Cardiac septum (tissue), 1 donor: ENCODE measurements at regions not wholly inside any gene's neighbourhood (a gene's known extent, or its start where the extent isn't known, plus 50 kb on each side); places are given as distances from the start of the nearest gene placed in this dataset.

Source experiments
- DNase-seq: peaks from one replicate; pipeline ENCODE4 v3.0.0-alpha.2; 2020; ENCODE audit warnings: low spot score
- intact Hi-C: fragments of 100-400 bp; cut with DNase I; formaldehyde crosslinking; loops from one replicate; pipeline ENCODE4 v1.14.0; 2022
- donor health status: DM: no; HTN: no; CAD: no.

DNA sequence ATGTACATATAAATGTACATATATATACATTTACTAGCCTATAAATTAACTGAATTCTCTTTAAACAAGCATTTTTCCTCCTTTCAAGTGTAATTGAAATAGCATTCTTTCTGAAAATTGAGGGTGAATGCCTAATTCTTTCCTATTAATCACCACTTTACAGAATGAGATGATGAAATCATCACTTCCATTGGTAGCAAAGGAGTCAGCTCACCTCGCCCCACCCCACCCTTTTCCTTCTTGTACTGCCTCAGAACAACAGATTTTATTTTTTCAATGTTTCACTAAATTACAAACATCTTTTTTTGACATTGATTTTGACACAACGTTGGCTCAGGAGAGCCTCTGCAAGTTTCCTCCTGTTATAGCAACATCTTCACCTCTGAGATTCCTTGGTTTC is 181.9 kb upstream of the CDH7 start:
- DNase-seq: no peak
- intact Hi-C loops: no loop called here

DNA sequence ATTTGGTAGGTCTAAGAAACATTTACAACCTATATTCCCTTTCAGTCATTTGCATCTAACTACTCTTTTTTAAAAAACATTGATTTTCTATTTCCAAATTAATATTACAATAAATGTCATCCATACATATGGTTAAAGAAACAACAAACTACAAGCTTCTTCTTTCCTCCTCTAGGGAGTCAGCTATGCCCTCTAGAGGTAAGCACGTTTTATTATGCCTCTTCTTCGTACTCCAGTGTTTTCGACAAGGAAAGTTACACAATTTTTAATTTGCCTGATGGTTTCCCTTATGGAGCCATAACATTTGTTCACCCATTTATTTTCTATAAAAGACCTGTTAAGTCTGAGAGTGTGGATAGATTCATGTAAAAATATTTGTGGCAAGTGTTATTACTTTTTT is 183.4 kb upstream of the CDH7 start:
- intact Hi-C loops: no loop called here
- no peak for DNase-seq

DNA sequence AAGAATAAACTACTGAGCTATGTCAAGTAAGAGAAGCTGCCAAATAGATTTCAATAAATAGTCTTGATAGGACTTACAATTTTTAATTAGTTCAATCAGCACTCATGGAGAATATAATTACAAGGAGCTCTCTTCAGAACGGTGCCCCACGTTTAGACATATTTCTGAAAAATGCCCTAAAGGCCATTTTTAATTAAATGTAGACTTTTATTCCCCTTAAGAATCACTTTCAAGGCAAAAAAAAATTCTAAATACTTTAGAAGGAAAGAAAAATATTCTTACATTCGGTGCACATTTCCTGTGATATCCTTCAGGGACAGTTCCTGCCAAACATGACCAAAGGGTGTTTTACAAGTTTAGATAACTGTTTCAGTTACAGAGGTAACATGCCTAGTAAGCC is 202.5 kb upstream of the CDH7 start:
- intact Hi-C loops: no loop called here
- DNase-seq: no peak

DNA sequence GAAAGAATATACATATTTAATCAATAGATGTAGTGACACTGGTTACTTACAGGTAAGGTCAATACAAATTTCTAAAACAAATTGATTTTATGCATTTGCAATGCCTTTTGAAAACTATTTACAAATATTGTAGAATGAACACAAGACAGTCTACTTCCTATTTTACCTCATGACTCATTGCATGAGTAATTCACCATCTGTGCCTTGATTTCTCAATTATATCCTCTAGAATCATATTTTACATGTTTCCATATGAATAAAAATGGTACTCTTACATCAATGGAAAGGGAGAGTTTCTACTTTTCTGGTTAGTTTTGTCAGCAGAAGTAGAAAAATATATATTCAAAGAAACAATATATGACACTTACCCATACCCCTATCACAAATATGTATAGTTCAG is 203.8 kb upstream of the CDH7 start:
- intact Hi-C loops: no loop called here
- DNase-seq: no peak

DNA sequence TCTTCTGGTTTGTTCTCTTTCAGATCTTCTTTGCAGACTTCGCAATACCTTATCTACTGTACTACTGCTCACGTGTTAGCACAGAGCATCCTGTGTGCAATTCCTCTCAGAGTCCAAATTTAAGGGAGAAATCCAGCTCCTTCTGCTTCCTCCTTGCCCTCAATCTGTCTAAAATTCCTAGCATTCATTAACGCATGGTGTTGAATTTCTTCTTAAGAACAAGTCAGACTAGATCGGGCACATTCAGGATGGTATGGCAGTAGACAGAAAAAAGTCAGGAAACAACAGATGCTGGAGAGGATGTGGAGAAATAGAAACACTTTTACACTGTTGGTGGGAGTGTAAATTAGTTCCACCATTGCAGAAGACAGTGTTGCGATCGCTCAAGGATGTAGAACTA is 206.1 kb upstream of the CDH7 start:
- DNase-seq: no peak
- intact Hi-C loops: no loop called here

DNA sequence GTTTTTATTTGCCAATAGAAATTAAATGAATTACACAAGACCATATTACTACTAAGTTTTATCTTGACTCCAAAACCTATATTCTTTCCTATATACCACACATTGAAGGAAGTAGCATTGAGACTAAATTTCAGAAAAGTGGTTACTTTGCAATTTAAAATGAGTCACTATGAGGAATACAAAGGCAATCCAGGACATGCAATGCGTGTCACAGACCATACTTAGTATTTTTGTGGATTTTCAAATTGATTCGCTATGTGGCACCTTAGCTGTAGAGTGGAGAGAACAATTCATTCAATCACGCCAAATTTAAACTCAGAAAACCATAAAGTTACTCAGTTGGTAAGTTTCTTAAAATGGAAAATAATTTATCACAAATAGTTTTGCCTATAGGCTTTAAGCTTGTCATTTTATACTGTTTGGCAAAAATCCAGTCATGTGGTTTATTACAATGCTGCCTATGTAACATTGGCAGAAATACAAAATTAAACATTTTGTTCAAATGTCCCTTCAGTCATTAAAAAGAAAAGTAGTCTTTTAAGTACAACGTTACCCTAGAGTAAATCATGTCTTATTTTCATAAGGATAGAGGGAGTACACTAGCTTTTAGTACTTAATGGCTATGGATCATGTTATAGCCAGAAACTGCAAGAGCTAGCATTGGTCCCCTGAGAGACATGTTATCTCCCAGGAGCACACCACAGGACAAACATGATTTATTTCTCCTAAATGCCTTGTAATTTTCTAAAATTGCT is 222.8 kb upstream of the CDH7 start:
- intact Hi-C loops: no loop called here

DNA sequence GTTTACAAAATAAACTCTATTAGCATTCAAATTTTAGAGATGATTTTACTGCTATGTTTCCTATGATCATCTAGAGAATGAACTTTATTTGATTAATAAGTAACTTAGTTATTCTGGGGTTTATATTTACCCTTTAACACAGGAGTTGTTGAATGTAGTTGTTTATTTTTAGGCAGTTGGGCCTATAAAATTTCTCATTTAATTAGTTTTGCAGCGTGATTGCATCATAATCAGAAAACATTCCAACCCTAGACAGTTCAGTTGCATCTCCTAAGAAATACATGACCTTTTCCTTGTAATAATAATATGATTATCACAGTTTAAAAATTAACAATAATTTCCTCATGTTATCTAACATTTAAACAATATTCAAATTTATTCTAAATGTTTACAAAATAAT is 224.7 kb upstream of the CDH7 start:
- DNase-seq: no peak
- intact Hi-C loops: no loop called here

More for the DNA sequence above, 222.8 kb upstream of the CDH7 start:
- no peak for DNase-seq

DNA sequence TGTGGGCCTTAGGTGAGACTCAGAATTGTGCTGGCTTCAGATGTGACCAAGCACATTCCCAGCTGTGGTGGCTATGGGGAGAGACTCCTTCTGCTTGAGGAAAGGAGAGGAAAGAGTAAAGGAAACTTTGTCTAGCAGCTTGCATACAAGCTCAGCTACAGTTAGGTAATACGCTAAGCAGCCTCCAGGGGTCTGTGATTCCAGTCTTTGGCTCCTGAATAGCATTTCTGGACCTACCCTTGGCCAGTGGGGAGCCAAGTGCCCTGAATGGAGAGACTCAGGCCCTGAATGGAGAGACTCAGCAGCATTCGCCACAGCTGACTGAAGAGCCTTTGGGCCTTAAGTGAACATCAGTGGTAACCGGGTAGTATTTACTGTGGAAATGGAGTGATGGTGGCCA is 227.4 kb upstream of the CDH7 start:
- intact Hi-C loops: no loop called here
- DNase-seq: no peak

DNA sequence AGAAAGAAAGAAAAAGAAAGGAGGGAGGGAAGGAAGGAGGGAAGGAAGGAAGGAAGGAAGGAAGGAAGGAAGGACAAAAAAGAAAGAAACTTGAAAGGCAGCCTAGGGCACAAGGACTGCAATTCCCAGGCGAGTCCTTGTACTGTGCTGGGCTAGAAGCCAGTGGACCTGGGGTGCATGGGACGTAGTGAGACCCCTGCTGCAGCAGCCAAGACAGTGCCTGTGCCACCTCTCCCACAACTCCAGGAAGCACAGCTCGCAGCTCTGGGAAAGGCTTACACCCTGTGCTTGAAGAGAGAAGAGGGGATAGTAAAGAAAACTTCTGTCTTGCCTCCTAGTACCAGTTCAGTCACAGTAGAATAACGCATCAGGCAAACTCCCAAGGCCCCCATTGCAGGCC is 227.9 kb upstream of the CDH7 start:
- intact Hi-C loops: no loop called here
- DNase-seq: no peak

DNA sequence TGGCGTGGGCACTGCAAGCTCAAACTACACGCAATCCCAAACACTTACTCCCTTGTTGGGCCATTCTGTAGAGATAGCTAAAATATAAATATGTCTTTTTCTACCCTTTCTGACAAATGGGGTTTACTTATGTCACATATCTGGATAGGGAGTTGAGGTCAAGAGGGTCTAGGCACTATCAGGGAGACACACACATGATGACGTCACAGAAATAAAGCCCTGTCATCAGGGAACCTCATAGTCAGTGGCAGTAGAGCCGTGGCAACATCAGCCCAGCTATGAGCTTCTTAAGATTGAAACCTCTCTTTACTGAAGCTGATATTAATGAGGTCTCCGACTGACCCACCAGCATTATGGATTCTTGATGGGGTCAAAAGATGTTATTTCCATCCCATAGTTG is 234.6 kb upstream of the CDH7 start:
- DNase-seq: no peak
- intact Hi-C loops: no loop called here

DNA sequence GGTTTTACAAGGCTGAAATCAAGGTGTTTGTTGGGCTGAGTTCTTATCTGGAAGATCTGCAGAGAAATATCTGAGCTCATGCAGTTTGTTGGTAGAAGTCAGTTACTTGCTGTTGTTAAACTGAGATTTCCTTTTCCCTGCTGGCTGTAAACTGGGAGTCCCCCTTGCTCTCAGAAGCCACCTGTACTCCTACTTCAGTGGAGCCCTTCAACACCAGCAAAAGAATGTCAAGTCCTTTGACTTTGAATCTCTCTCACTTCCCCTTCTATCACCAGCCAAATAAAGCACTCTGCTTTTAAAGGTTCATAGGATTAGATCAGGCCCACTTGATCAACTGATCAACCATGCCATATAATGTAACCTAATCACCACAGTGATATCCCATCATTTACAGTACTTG is 252.2 kb upstream of the CDH7 start:
- intact Hi-C loops: no loop called here
- DNase-seq: no peak

DNA sequence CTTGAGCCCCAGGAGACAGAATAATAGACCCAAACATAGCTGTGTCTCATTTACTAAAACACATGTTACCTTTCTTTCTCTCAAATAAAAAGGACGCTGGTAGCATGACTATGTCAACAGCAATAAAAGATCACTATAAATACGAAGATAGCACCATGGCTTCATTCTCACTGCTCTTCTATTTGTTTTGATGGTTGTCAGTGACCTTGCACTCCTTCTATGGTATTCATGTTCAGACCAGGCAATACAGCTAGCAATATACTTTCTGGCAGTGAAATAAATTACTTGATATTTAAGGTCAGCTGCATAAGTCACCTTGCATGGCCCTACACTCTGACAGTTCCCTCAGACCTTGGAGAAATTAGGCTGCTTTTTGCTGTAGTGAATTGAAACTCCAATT is 263.2 kb upstream of the CDH7 start:
- DNase-seq: no peak
- intact Hi-C loops: no loop called here

DNA sequence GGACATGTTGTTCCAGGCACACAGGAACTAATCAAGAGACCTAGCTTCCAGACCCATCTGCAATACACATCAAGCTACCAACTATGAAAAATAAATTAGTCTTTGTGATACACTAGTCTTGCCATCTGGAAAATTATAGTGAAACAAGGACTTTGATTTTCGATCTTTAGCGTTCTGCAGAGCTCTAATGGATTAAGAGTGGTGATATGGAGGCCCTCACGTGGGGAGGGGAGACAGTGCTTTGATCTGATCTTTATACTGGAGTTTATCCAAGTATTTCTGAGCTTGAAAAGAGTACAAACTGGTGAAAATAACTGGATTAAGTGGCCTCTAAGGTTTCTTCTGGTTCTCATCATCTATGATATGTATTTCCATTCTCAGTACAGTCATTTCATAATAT is 273.4 kb upstream of the CDH7 start:
- intact Hi-C loops: no loop called here
- no peak for DNase-seq

DNA sequence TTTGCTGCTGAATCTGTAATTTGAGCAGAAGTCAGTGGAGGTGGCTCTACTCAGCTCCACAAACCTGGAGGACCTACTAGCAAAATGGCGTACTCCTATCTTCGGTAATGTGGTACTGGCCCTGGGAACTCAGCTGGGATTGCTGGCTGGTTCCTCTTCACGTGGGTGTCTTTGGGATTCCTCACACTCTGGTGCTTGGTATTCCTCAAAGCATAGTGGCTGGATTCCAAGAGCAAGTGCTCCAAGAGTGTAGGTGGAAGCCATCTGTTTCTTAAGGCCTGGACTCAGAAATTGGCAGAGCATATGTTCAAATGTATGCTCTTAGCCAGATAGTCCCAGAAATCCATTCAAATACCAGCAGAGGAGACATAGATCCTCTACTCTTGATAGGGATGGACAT is 281.9 kb upstream of the CDH7 start:
- intact Hi-C loops: no loop called here
- no peak for DNase-seq

DNA sequence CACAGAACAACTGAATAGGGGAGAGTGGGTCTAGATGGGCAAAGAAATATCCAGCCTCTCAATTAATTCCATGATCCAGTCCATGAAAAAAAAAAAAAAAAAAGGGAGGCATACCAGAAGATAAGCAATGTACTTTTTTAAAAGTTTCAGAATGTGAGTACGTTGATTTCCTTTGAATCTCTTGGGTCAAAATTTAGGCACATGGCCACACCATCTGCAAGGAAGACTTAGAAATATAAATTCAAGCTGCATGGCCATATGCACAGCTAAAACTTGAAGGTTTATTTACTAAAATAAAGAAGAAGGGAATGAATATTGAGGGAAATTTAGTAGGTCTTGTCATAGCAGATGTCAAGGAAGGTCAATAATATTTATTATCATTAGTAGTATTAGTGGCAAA is 286.5 kb upstream of the CDH7 start:
- DNase-seq: no peak
- intact Hi-C loops: no loop called here

DNA sequence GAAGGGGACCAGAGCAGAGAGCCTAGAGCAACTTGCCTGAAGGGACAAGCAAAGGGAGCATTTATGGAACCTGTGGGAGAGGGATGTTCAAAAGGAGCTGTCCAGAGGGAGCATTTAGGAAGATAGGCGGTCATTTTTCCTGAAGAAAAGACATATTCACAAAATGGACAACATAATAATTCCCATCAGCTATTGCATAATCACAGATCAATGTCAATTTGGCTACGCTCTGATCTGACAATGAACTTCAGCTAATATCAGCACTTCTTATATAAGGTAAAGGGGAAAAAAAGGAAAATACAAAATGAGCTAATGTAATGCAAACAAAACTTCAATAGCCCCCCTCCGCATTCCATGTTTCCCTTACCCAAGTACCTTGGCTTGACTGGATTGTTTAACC is 291.1 kb upstream of the CDH7 start:
- DNase-seq: no peak
- intact Hi-C loops: no loop called here

DNA sequence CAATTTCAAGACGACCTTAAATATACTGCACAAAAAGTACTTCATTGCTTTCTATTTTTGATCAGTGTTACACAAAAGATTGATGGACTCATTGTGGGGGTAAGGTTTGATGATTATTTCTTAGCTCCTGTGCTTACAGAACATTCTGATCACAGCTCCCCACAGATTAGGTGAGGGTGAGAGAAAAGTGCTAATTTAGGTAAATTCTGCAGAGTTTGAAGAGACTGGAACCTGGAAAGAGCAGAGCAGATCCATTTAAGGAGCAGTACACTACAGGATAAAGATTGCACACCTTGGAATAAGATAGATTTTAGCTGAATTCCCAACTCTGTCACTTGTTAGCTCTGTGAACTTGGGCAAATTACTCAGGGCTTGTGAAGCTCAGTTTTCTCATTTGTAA is 291.9 kb upstream of the CDH7 start:
- intact Hi-C loops: no loop called here
- DNase-seq: no peak

DNA sequence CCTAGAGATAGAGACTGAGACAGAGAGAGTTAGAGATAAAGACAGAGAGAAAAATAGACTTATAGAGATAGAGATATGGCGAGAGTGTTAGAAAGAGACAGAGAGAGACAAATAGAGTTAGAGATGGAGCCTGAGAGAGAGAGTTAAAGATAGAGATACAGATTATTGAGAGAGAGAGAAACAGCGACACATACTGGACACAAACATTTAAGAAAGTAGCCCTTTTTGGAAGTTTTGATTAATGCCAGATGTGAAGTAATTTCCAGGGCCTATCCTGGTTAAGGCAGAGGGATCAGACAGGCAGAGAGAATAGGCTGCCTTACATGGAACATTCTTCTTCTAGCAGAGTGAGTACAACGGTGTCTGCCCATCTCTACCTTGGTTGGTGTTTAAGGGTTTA is 311.6 kb upstream of the CDH7 start:
- no peak for DNase-seq
- intact Hi-C loops: no loop called here

DNA sequence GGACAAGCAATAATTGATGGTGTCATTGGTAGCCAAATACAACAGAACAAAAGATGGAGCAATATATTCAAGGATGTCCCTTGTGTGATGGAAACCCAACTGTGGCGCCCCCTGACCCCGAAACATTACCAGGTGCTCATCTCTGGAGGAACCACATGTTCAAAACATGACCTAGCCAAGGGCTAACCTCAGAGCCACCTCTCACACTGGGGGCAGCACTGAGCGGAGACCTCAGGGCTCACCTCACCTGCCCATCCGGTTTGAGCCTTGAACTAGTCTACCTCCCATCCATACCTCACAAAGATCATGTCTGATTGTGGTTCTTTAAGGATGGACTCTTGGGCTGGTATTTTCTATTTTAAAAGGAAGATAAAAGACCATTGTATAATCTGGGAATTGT is 314.4 kb upstream of the CDH7 start:
- intact Hi-C loops: no loop called here
- DNase-seq: no peak

DNA sequence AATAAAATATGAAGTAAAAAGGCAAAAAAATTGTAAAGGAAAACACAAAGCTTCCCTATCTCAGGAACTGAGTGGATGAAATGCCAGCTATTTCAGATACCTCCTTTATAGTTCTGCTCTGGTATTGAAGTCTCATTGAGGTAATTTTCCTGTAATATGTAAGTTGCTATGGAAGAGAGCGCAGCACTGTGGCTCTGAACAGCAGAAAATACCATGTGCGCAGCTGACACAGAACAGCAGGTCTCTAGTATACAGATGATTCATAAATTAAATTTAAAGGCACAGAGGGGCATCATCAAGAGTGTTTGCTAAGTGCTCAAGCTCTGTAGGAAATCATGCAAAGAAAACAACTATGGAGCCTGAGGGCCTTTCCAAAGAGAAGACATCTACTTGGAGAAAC is 315.3 kb upstream of the CDH7 start:
- intact Hi-C loops: no loop called here
- no peak for DNase-seq

DNA sequence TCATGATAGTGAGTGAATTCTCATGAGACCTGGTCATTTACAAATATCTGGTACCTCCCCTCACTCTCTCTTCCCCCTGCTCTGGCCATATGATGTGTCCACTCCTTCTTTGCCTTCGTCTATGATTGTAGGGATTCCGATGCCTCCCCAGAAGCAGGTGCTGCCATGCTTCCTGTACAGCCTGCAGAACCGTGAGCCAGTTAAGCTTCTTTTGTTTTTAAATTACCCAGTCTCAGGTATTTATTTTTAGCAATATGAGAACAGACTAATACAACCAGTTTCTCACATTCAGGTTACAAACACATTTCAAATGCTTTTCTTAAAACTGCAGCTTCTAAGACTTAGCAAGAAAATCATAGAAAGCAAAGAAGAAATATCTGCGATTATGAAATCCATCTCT is 321.2 kb upstream of the CDH7 start:
- DNase-seq: no peak
- intact Hi-C loops: no loop called here

DNA sequence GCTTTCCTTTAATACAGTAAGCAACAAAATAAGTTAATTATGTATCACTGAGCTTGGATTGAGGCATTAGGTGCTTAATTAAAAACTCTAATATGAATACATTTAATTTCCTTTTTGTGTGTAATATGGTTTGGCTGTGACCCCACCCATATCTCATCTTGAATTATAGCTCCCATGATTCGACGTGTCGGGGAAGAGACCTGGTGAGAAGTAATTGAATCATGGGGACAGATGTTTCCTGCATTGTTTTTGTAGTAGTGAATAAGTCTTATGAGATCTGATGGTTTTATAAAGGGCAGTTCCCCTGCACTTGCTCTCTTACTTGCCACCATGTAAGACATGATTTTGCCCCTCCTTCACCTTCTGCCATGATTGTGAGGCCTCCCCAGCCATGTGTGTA is 325.4 kb upstream of the CDH7 start:
- DNase-seq: no peak
- intact Hi-C loops: no loop called here
